Sigmoid colon (tissue), 6 donors: ENCODE measurements at regions not wholly inside any gene's neighbourhood (a gene's known extent, or its start where the extent isn't known, plus 50 kb on each side); places are given as distances from the start of the nearest gene placed in this dataset.

Experiments
- DNase-seq: peaks from one replicate; pipeline ENCODE4 v3.0.0-alpha.2; 2019
- H3K27ac ChIP-seq, 4 donors: fragments of 200-600 bp; sonication (generic); one replicate each; pipeline ENCODE4 v1.5.1; 2016 to 2019; ENCODE audit warnings: mild to moderate bottlenecking in 1 of 4
- H3K27me3 ChIP-seq, 3 donors: fragments of 200-600 bp; sonication (generic); one replicate each; pipeline ENCODE4 v1.5.1; 2019; ENCODE audit warnings: mild to moderate bottlenecking in 1 of 3
- H3K36me3 ChIP-seq, 4 donors: fragments of 200-600 bp; sonication (generic); one replicate each; pipeline ENCODE4 v1.5.1; 2016 to 2019
- H3K4me1 ChIP-seq, 4 donors: fragments of 200-600 bp; sonication (generic); one replicate each; pipeline ENCODE4 v1.5.1; 2017 to 2019
- H3K4me3 ChIP-seq, 4 donors: fragments of 200-600 bp; sonication (generic); one replicate each; pipeline ENCODE4 v1.5.1; 2017 to 2019; ENCODE audit warnings: mild to moderate bottlenecking in 2 of 4, moderate library complexity in 1 of 4
- H3K9me3 ChIP-seq, 4 donors: fragments of 200-600 bp in 3 of 4; sonication (generic) in 3 of 4; one replicate each; pipeline versions ENCODE4 v1.5.1 to v1.6.1; 2013 to 2019
- CTCF ChIP-seq, 4 experiments: fragments of 450-650 bp in 3 of 4; fragments of 200-600 bp in 1 of 4; IDR thresholded peaks; one replicate each; pipeline ENCODE4 v1.5.1; 2016 to 2019; ENCODE audit warnings: antibody characterized with exemption in 4 of 4, mild to moderate bottlenecking in 3 of 4, moderate library complexity in 2 of 4
- EP300 ChIP-seq, 4 donors: sonication (generic); formaldehyde crosslinking; IDR thresholded peaks; one replicate each; pipeline ENCODE4 v1.6.1; 2017; ENCODE audit warnings: antibody characterized with exemption in 4 of 4
- POLR2A ChIP-seq, 2 donors: fragments of 450-650 bp; IDR thresholded peaks; one replicate each; pipeline ENCODE4 v1.6.1; 2016; ENCODE audit warnings: antibody characterized with exemption in 2 of 2, mild to moderate bottlenecking in 2 of 2, moderate library complexity in 2 of 2
- POLR2AphosphoS5 ChIP-seq, 4 donors: sonication (generic); formaldehyde crosslinking; IDR thresholded peaks; one replicate each; pipeline ENCODE4 v1.6.1; 2017; ENCODE audit warnings: antibody characterized with exemption in 4 of 4
- WGBS, 2 donors: extraction: QIAGEN DNeasy Blood & Tissue Kit; methylation state at CpG; one replicate each; pipeline ENCODE4 v1.1.7; 2013; 5-methylcytosine and 5-hydroxymethylcytosine counted together
- intact Hi-C: fragments of 100-400 bp; cut with DNase I; formaldehyde crosslinking; loops from one replicate; pipeline ENCODE4 v1.15.1; 2023
- donor health status: healthy with polysubstance abuse.
- donor health status: healthy.

GRCh38 chr14:95428557-95428956, 87.9 kb downstream of the SYNE3 start:
- Histone ChIP-seq H3K36me3 (no peaks in the 10 kb centered on the region), H3K4me3 (no peak overlapping the region), H3K27ac (no peak overlapping the region), H3K27me3 (no peaks in the 10 kb centered on the region), H3K9me3 (no peaks in the 10 kb centered on the region), H3K4me1 (peaks cover 0 to 11% (median 8%) of the 10 kb centered on the region in 4 donors)
- intact Hi-C loops: no loop called here
- TF ChIP-seq EP300 (IDR thresholded peaks at IDR 0.05) (no peak), POLR2A (IDR thresholded peaks at IDR 0.05) (no peak), CTCF (IDR thresholded peaks at IDR 0.05) (no peak), POLR2AphosphoS5 (IDR thresholded peaks at IDR 0.05) (no peak)
- 86 to 93% methylated on average over 4 of the region's 4 CpGs for WGBS, 2 donors
- DNase-seq: no peak

- 94 to 96% methylated on average over 6 of the region's 6 CpGs for WGBS, 2 donors
- Histone ChIP-seq H3K36me3 (no peaks in the 10 kb centered on the region), H3K4me3 (no peak overlapping the region), H3K9me3 (no peaks in the 10 kb centered on the region), H3K27ac (no peak overlapping the region), H3K4me1 (no peaks in the 10 kb centered on the region), H3K27me3 (no peaks in the 10 kb centered on the region)
- intact Hi-C loops: no loop called here
- DNase-seq: no peak
- TF ChIP-seq POLR2A (IDR thresholded peaks at IDR 0.05) (no peak), CTCF (IDR thresholded peaks at IDR 0.05) (no peak), POLR2AphosphoS5 (IDR thresholded peaks at IDR 0.05) (no peak), EP300 (IDR thresholded peaks at IDR 0.05) (no peak)
Observed at GRCh38 chr14:95426116-95426475, 90.4 kb downstream of the SYNE3 start.

GRCh38 chr14:95425369-95426115, 90.9 kb downstream of the SYNE3 start:
- Histone ChIP-seq H3K4me3 (no peak overlapping the region), H3K27me3 (no peaks in the 10 kb centered on the region), H3K9me3 (no peaks in the 10 kb centered on the region), H3K27ac (no peak overlapping the region), H3K36me3 (no peaks in the 10 kb centered on the region), H3K4me1 (no peaks in the 10 kb centered on the region)
- TF ChIP-seq CTCF (IDR thresholded peaks at IDR 0.05): no peak
- TF ChIP-seq EP300 (IDR thresholded peaks at IDR 0.05): no peak
- TF ChIP-seq POLR2AphosphoS5 (IDR thresholded peaks at IDR 0.05): no peak
- TF ChIP-seq POLR2A (IDR thresholded peaks at IDR 0.05): no peak
- DNase-seq: no peak
- intact Hi-C loops: no loop called here
- 88 to 94% methylated on average over 9 of the region's 9 CpGs for WGBS, 2 donors

- Histone ChIP-seq H3K4me1 (no peaks in the 10 kb centered on the region), H3K4me3 (no peak overlapping the region), H3K27ac (no peak overlapping the region), H3K36me3 (no peaks in the 10 kb centered on the region), H3K27me3 (no peaks in the 10 kb centered on the region), H3K9me3 (no peaks in the 10 kb centered on the region)
- WGBS, 2 donors: 90 to 91% methylated on average over 5 of the region's 5 CpGs
- no peak for DNase-seq
- no peak for TF ChIP-seq POLR2AphosphoS5 (IDR thresholded peaks at IDR 0.05)
- no peak for TF ChIP-seq EP300 (IDR thresholded peaks at IDR 0.05)
- TF ChIP-seq POLR2A (IDR thresholded peaks at IDR 0.05): no peak
- no peak for TF ChIP-seq CTCF (IDR thresholded peaks at IDR 0.05)
- intact Hi-C loops: no loop called here
Observed at GRCh38 chr14:95424529-95424928, 91.9 kb downstream of the SYNE3 start.

- WGBS, 2 donors: 90 to 97% methylated on average over 8 of the region's 8 CpGs
Observed at GRCh38 chr14:95421741-95422140, 94.7 kb downstream of the SYNE3 start.

More at GRCh38 chr14:95421741-95422140, 94.7 kb downstream of the SYNE3 start:
- no peaks in the 10 kb centered on the region for H3K9me3 ChIP-seq
- H3K27ac ChIP-seq: no peak overlapping the region
- TF ChIP-seq POLR2A (IDR thresholded peaks at IDR 0.05) (no peak), CTCF (IDR thresholded peaks at IDR 0.05) (no peak), POLR2AphosphoS5 (IDR thresholded peaks at IDR 0.05) (no peak), EP300 (IDR thresholded peaks at IDR 0.05) (no peak)
- H3K4me3 ChIP-seq: no peak overlapping the region
- H3K27me3 ChIP-seq: no peaks in the 10 kb centered on the region
- peaks cover 0 to 3% (median 0%) of the 10 kb centered on the region in 4 donors for H3K36me3 ChIP-seq
- H3K4me1 ChIP-seq: no peaks in the 10 kb centered on the region
- intact Hi-C loops: no loop called here
- no peak for DNase-seq
